A673 (cell line): ENCODE measurements at regions not wholly inside any gene's neighbourhood (a gene's known extent, or its start where the extent isn't known, plus 50 kb on each side); places are given as distances from the start of the nearest gene placed in this dataset.

ENCODE experiments used
- EZH2 ChIP-seq: fragments of 200-600 bp; sonication (generic); IDR thresholded peaks from 2 replicates; pipeline ENCODE4 v1.6.1; 2017; ENCODE audit warnings: borderline replicate concordance, low read depth, mild to moderate bottlenecking, mixed read lengths, antibody characterized with exemption, low read length; ENCODE audit not compliant: poor library complexity, severe bottlenecking
- TF ChIP-seq, protein P1 (sequence below): fragments of 300-800, 200-600 bp; sonication (generic); conservative IDR thresholded peaks from 2 replicates; pipeline ENCODE4 v1.5.1; 2017; ENCODE audit warnings: low read depth, mild to moderate bottlenecking, antibody characterized with exemption, low read length, moderate library complexity, mixed read lengths

DNA sequence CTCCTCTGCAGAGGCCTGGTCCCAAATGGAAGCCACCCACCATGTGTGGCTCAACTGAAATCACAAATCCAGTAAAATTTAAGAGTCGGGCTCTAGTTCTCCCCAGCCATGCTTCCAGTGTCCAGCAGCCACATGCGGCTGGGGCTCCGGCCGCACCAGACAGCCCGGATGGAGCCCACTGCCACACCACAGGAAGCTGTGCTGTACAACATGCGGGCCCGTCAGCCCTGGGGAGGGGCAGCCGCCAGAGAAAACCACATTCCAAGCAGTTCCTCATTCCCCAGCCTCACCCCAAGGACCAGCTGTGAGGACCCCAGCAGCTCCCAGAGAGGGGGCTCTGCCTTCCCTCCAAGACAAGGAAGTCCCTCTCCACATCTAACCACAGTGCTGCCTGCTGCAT, 135.0 kb downstream of the NCOR2 start:
- TF ChIP-seq EZH2, result no peak
- TF ChIP-seq, protein P1, sequence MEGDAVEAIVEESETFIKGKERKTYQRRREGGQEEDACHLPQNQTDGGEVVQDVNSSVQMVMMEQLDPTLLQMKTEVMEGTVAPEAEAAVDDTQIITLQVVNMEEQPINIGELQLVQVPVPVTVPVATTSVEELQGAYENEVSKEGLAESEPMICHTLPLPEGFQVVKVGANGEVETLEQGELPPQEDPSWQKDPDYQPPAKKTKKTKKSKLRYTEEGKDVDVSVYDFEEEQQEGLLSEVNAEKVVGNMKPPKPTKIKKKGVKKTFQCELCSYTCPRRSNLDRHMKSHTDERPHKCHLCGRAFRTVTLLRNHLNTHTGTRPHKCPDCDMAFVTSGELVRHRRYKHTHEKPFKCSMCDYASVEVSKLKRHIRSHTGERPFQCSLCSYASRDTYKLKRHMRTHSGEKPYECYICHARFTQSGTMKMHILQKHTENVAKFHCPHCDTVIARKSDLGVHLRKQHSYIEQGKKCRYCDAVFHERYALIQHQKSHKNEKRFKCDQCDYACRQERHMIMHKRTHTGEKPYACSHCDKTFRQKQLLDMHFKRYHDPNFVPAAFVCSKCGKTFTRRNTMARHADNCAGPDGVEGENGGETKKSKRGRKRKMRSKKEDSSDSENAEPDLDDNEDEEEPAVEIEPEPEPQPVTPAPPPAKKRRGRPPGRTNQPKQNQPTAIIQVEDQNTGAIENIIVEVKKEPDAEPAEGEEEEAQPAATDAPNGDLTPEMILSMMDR, result no peak
